HG03565 (cell line): ENCODE measurements at regions not wholly inside any gene's neighbourhood (a gene's known extent, or its start where the extent isn't known, plus 50 kb on each side); places are given as distances from the start of the nearest gene placed in this dataset.
A peak's percentile ranks its signal among the peaks of the same experiment; 100 is the strongest.

Experiments
- ATAC-seq: cut with Tn5 transposase; IDR thresholded peaks from one replicate; pipeline ENCODE4 v1.9.1; 2021; ENCODE audit warnings: mild to moderate bottlenecking, moderate library complexity; ENCODE audit not compliant: unreplicated experiment

- ATAC-seq, result no peak
Observed at GRCh38 chr4:136699905-136700304, 832.4 kb downstream of the PCDH18 start.

DNA sequence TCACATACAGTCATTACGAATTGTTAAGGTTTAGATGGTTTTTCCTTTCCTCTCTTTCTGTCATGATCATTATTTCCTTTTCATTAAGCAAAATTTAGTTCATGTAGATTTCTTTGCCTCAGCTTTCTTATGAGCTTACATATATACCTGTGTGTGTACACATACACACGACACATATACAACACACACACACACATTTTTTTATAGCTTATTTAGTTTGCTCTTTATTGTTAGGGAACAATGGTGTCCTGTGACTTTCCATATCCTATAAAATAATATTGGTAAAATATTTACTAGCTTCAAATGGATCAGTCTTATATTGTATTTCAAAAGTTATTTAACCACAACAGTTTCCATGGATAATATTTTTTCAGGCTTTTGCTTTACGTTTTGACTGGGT is 840.7 kb downstream of the PCDH18 start:
- ATAC-seq, result no peak

- no peak for ATAC-seq
Observed at GRCh38 chr4:136690360-136690759, 841.9 kb downstream of the PCDH18 start.

DNA sequence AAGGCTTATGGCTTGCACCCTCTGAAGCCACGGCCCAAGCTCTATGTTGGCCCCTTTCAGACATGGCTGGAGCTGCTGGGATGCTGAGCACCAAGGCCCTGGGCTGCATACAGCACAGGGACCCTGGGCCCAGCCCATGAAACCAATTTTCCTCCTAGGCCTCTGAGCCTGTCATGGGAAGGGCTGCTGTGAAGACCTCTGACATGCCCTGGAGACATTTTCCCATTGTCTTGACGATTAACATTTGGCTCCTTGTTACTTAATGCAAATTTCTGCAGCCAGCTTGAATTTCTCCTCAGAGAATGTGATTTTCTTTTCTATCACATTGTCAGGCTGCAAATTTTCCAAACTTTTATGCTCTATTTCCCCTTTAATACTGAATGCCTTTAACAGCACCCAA is 844.7 kb downstream of the PCDH18 start:
- ATAC-seq, result no peak

- ATAC-seq, result no peak
Observed at GRCh38 chr4:136687118-136687517, 845.2 kb downstream of the PCDH18 start.

- ATAC-seq, result no peak
Observed at GRCh38 chr4:136680761-136681160, 851.5 kb downstream of the PCDH18 start.

DNA sequence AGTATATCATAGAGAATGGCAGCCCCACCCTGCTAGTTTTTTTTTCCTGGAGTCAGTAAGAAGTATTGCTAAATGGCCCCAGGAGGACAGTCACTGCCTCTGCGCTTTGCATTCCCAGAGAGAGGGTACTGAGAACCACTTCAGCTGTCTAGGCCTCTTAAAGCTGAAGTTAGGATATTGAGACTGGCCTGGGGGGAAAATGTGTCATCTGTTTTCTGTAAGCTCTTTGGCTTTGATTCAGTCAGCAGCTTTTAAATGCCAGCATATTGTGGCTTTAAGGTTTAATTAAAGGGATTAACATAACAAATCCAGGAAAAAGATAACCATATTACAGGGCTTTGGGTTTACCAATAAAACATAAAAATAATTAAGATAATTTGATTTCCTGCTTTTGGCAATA is 852.0 kb downstream of the PCDH18 start:
- no peak for ATAC-seq

- ATAC-seq, result no peak
Observed at GRCh38 chr4:136670265-136670664, 862.0 kb downstream of the PCDH18 start.

DNA sequence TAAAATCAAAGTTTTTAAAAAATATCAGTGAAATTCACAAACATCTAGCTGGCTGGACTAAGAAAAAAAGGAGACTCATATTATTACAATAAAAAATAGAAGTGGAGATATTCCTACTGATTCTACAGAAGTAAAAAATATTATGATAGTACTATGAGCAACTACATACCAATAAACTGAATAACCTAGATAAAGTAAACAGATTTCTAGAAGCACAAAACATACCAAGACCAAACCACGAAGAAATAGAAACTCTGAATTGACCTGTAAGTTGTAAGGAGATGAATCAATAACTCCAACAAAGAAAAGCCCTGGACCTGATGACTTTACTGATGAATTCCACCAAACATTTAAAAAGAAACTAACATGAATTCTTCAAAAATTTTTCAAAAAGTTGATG is 867.3 kb downstream of the PCDH18 start:
- no peak for ATAC-seq

- ATAC-seq, result no peak
Observed at GRCh38 chr4:136662539-136662938, 869.8 kb downstream of the PCDH18 start.

GRCh38 chr4:136653640-136654406 is 878.5 kb downstream of the PCDH18 start:
- no peak for ATAC-seq

DNA sequence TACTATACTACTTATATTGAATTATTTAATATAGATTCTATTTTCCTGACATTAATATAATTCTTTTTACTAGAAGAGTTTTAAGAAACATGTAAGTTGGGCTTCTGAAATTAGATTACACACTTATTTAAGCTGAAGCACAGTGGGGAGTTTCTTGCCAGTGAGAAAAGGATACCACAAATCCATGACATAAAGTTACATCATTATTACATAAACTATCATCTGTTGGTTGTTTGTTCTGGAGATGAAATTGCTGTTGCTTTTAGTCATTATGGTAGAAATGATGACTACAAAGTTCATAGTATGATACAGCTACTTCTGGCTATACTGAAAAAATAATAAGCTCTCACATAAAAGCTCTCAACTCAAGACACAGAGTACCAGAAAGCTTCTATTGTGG is 880.4 kb downstream of the PCDH18 start:
- ATAC-seq, result no peak

DNA sequence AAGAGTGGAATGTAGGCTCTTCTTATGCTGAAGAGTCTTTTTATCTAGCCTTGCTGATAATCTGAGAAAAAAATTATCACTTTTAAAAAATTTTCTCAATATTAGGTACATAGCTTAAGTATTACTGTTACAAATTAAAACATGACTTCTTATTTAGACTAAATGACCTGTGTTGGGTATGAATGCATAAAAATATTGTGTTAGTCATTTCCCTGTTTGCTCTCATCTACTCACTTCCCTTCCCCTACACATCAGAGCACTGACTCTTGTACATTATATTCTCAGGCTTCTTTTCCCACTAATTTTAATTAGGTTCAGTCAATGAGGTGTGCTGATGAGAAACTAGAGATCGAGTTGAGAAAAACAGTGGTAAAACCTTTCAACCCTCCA is 881.0 kb downstream of the PCDH18 start:
- peak; percentile 16 for ATAC-seq

DNA sequence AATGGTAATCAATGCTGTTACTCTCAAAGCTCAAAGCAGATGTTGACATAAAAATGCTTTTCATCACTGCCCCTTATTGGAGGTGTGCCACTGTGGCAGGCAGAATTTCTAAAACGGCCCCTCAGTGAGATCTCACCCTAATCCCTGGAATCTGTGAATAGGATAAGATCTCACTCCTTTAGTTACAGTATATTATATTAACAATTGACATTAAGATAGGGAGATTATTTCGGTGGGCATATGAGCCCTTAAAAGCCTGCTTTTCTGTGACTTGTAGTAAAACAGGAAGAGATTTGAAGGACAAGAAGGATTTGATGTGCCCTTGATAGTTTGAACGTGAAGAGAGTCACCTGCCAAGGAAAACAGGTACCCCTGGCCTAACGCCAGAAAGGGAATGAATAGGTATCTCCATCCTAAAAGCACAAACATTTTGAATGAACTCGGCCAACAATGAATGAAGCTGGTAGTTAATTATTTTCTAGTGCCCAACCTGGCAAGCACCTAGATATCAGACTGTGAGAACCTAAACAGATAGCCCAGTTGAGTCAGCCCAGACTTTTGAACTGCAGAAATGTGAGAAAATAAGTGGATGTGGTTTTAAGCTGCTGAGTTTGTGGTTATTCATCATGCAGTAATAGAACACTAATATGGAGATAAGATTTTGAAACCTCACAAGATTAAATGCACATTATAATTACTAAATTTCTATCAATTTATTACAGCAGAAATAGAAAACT is 881.6 kb downstream of the PCDH18 start:
- ATAC-seq, result peak; percentile 45

DNA sequence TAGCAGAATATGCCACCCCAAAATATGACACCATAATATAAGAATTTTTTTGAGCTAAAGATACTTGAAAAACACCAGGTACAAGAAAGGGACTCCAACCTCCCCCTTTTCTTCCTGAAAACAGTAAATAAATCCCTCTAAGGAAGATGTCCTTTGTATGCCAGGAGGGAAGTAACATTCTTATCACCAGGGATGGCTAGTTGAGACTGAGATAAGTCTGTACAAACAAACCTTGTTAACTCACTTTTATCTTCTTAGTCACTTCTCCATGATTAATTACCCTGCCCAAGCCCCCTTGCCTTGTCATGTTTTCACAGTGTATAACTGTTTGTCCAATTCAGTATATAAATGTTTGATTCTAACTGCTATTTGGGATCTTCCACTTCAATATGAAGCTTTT is 888.0 kb downstream of the PCDH18 start:
- no peak for ATAC-seq

GRCh38 chr4:136643416-136643815 is 888.9 kb downstream of the PCDH18 start:
- ATAC-seq, result no peak

DNA sequence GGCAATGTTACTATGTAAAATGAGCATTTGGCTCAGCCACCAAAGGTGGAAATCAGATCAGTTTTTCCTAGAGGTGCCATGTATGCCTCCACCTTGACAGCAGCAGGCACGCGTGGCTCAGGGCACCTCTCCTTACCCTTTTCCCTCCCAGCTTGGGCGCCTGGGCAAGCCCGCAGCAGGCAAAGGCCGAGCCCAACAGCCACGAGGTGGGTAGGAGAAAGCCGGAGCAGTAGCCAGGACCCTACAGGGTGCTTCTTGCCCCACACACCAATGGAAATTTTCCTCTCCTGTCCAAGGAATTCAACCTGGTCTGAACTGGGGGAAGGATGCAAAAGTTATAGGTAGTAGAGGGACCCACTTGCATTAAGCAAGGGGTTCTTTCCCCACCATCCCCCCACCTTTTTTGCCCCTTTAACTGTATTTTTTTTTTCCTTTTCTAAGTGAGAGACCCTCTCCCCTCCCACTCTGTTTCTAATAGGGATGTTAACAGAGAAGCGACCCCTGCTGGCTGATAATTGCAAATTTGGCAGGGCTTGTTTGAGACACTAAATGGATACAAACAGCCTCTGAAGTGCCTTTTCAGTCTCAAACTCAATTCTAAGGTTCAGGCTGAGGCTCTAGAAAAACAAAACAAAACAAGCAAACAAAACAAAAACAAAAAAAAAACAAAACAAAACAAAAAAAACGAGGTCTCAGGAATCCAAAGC is 895.1 kb downstream of the PCDH18 start:
- ATAC-seq, result no peak

GRCh38 chr4:136636155-136636554 is 896.1 kb downstream of the PCDH18 start:
- no peak for ATAC-seq

DNA sequence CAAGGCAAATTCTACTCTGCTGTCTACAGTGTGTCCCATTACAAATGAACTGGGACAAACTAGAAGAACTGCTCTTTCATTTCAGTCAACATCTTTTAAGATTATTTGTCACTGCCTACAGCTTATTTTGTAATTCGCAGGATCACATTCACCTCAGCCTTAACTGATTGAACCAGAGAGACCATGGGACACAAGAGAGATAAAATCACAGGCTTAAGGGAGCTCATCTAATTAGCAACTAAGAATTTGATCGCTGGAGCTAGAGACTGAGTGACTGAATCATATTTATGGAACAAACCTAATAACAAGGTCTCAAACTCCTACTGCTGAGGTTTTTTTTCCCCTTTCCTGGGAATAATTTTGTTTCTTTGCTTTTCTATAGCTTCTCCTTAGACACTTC is 898.2 kb downstream of the PCDH18 start:
- ATAC-seq, result no peak

- ATAC-seq, result no peak
Observed at GRCh38 chr4:136599890-136600289, 932.4 kb downstream of the PCDH18 start.

GRCh38 chr4:136590440-136590839 is 941.9 kb downstream of the PCDH18 start:
- ATAC-seq, result no peak

- ATAC-seq, result no peak
Observed at GRCh38 chr4:136583567-136583966, 948.7 kb downstream of the PCDH18 start.
